SK-N-SH (cell line): ENCODE measurements at regions not wholly inside any gene's neighbourhood (a gene's known extent, or its start where the extent isn't known, plus 50 kb on each side); places are given as distances from the start of the nearest gene placed in this dataset.

ENCODE experiments used
- CTCF ChIA-PET: fragments of 300-600, 350-600 bp; formaldehyde crosslinking; extraction: SDS; loops from one replicate; lab custom pipeline; 2021; lab: Yijun Ruan, JAX
- POLR2A ChIA-PET: fragments of 350-600 bp; sonication (Branson Sonifier 250); formaldehyde crosslinking; extraction: SDS; loops from one replicate; lab custom pipeline; 2020; ENCODE audit warnings: antibody characterized with exemption, inconsistent platforms; lab: Yijun Ruan, JAX
- DNase-seq: peaks from one replicate; pipeline ENCODE4 v3.0.0; 2012
- H2AFZ ChIP-seq: fragments of 200-600 bp; sonication (generic); 2 replicates; pipeline ENCODE4 v1.8.1; 2016; ENCODE audit warnings: antibody characterized with exemption, mild to moderate bottlenecking, low read depth
- H3F3A ChIP-seq: fragments of 200-600 bp; sonication (generic); replicated peaks from 2 replicates; pipeline ENCODE3; 2016; ENCODE audit warnings: antibody characterized with exemption, mild to moderate bottlenecking; ENCODE audit not compliant: insufficient read depth
- H3K27ac ChIP-seq, 2 experiments: fragments of 200-500 bp in 1 of 2; fragments of 200-600 bp in 1 of 2; sonication (Bioruptor generic) in 1 of 2; sonication (generic), shearing (Covaris generic) in 1 of 2; 2 replicates each; pipeline versions ENCODE4 v1.5.1 to v1.6.1; 2014 to 2016; ENCODE audit warnings: low read depth in 2 of 2, inconsistent platforms in 1 of 2, low read length in 1 of 2, mild to moderate bottlenecking in 1 of 2, mixed read lengths in 1 of 2
- H3K27me3 ChIP-seq: fragments of 200-600 bp; sonication (generic), shearing (Covaris generic); 2 replicates; pipeline ENCODE4 v1.6.1; 2016; ENCODE audit warnings: mixed run types; ENCODE audit not compliant: insufficient read depth
- H3K36me3 ChIP-seq, 2 experiments: fragments of 200-500 bp in 1 of 2; fragments of 200-600 bp in 1 of 2; sonication (Bioruptor generic) in 1 of 2; sonication (generic) in 1 of 2; replicated peaks in 1 of 2; 2 replicates each; pipeline versions ENCODE3 to v1.5.1; 2014 to 2016; ENCODE audit warnings: low read length in 1 of 2, mild to moderate bottlenecking in 1 of 2; ENCODE audit not compliant: insufficient read depth in 2 of 2, control insufficient read depth in 1 of 2
- H3K4me1 ChIP-seq, 2 experiments: fragments of 200-500 bp in 1 of 2; fragments of 200-600 bp in 1 of 2; sonication (Bioruptor generic) in 1 of 2; sonication (generic), shearing (Covaris generic) in 1 of 2; 2 replicates each; pipeline versions ENCODE4 v1.5.1 to v1.6.1; 2014 to 2016; ENCODE audit warnings: low read depth in 1 of 2, low read length in 1 of 2, mixed run types in 1 of 2; ENCODE audit not compliant: insufficient read depth in 2 of 2, control insufficient read depth in 1 of 2
- H3K4me2 ChIP-seq: fragments of 200-600 bp; sonication (generic), shearing (Covaris generic); 2 replicates; pipeline ENCODE4 v1.6.1; 2017; ENCODE audit warnings: mixed run types
- H3K4me3 ChIP-seq, 2 experiments: fragments of 200-500 bp in 1 of 2; fragments of 200-600 bp in 1 of 2; sonication (Bioruptor generic) in 1 of 2; sonication (generic), shearing (Covaris generic) in 1 of 2; 2 replicates each; pipeline versions ENCODE4 v1.5.1 to v1.8.1; 2014 to 2016; ENCODE audit warnings: low read depth in 2 of 2, inconsistent platforms in 1 of 2, low read length in 1 of 2, mild to moderate bottlenecking in 1 of 2, mixed read lengths in 1 of 2, moderate library complexity in 1 of 2
- H3K79me2 ChIP-seq: fragments of 200-600 bp; sonication (generic); 2 replicates; pipeline ENCODE4 v1.8.1; 2017; ENCODE audit warnings: mild to moderate bottlenecking; ENCODE audit not compliant: insufficient read depth
- H3K9ac ChIP-seq: fragments of 200-600 bp; sonication (generic); 2 replicates; pipeline ENCODE4 v1.6.1; 2017; ENCODE audit warnings: mixed run types
- H3K9me2 ChIP-seq: fragments of 200-600 bp; sonication (generic); 2 replicates; pipeline ENCODE4 v1.6.1; 2017; ENCODE audit warnings: mixed run types
- H3K9me3 ChIP-seq: fragments of 200-600 bp; sonication (generic); 2 replicates; pipeline ENCODE4 v1.6.1; 2017; ENCODE audit warnings: mixed run types, mild to moderate bottlenecking, moderate library complexity
- H4K20me1 ChIP-seq: fragments of 200-600 bp; sonication (generic); 2 replicates; pipeline ENCODE4 v1.6.1; 2017; ENCODE audit warnings: mild to moderate bottlenecking, mixed run types; ENCODE audit not compliant: insufficient read depth
- CTCF ChIP-seq: fragments of 200-600 bp; sonication (generic); IDR thresholded peaks from 2 replicates; pipeline ENCODE4 v1.6.1; 2017; ENCODE audit warnings: antibody characterized with exemption, mild to moderate bottlenecking, moderate library complexity
- ELF1 ChIP-seq: IDR thresholded peaks from 2 replicates; pipeline ENCODE4 v1.4.0; 2012
- EP300 ChIP-seq, 2 experiments: IDR thresholded peaks; 2 replicates each; pipeline versions ENCODE4 v1.4.0 to v1.6.1; 2012; ENCODE audit warnings: borderline replicate concordance in 1 of 2, low read depth in 1 of 2, low read length in 1 of 2
- EZH2phosphoT487 ChIP-seq: fragments of 200-600 bp; sonication (generic); IDR thresholded peaks from 2 replicates; pipeline ENCODE4 v1.6.1; 2017; ENCODE audit warnings: low read depth, mixed run types, mild to moderate bottlenecking, antibody characterized with exemption, moderate library complexity, borderline replicate concordance
- FOSL2 ChIP-seq: IDR thresholded peaks from 2 replicates; pipeline ENCODE4 v1.4.0; 2012; ENCODE audit warnings: low read depth, mild to moderate bottlenecking, moderate library complexity, borderline replicate concordance
- FOXJ3 ChIP-seq: sonication (generic); formaldehyde crosslinking; IDR thresholded peaks from 2 replicates; pipeline ENCODE4 v1.5.1; 2020; ENCODE audit warnings: mild to moderate bottlenecking, missing genetic modification reagents
- IRF3 ChIP-seq: fragments of 150-350 bp; IDR thresholded peaks from 2 replicates; pipeline ENCODE4 v1.6.1; 2016; ENCODE audit warnings: mild to moderate bottlenecking, low read depth, low read length
- MAX ChIP-seq: IDR thresholded peaks from 2 replicates; pipeline ENCODE4 v1.4.0; 2012; ENCODE audit warnings: low read depth
- MXI1 ChIP-seq: IDR thresholded peaks from 2 replicates; pipeline ENCODE4 v1.6.1; 2012; ENCODE audit warnings: mild to moderate bottlenecking, low read depth, low read length, improper control_type of control experiment
- PBX3 ChIP-seq: IDR thresholded peaks from 2 replicates; pipeline ENCODE4; 2012
- POLR2AphosphoS5 ChIP-seq: IDR thresholded peaks from 2 replicates; pipeline ENCODE4 v1.6.1; 2012; ENCODE audit warnings: low read depth, low read length
- RCOR1 ChIP-seq: fragments of 150-350 bp; IDR thresholded peaks from 2 replicates; pipeline ENCODE4 v1.6.1; 2017; ENCODE audit warnings: antibody characterized with exemption, low read length
- REST ChIP-seq: IDR thresholded peaks from 2 replicates; pipeline ENCODE4 v1.6.1; 2012; ENCODE audit warnings: mild to moderate bottlenecking, low read depth, low read length, moderate library complexity
- SIN3A ChIP-seq: IDR thresholded peaks from 2 replicates; pipeline ENCODE4 v1.6.1; 2012; ENCODE audit warnings: low read depth, mild to moderate bottlenecking, low read length, moderate library complexity, borderline replicate concordance
- TCF12 ChIP-seq: IDR thresholded peaks from 2 replicates; pipeline ENCODE4 v1.4.0; 2012
- USF1 ChIP-seq: IDR thresholded peaks from 2 replicates; pipeline ENCODE4 v1.4.0; 2012; ENCODE audit warnings: low read depth, borderline replicate concordance
- USF2 ChIP-seq: fragments of 150-350 bp; IDR thresholded peaks from 2 replicates; pipeline ENCODE4 v1.6.1; 2017; ENCODE audit warnings: antibody characterized with exemption, low read length, low read depth, borderline replicate concordance
- YY1 ChIP-seq: IDR thresholded peaks from 2 replicates; pipeline ENCODE4 v1.4.0; 2012; ENCODE audit warnings: low read depth, mild to moderate bottlenecking
- ZBTB33 ChIP-seq: IDR thresholded peaks from 2 replicates; pipeline ENCODE4 v1.4.0; 2012; ENCODE audit warnings: low read depth, borderline replicate concordance
- WGBS: methylation state at CpG from one replicate; pipeline ENCODE4 v1.1.6; 2017; ENCODE audit warnings: low lambda C conversion rate; 5-methylcytosine and 5-hydroxymethylcytosine counted together

GRCh38 chr14:73795974-73796373, 55.7 kb upstream of the PTGR2 start (continued):
- TF ChIP-seq ZBTB33: no peak

GRCh38 chr14:73795466-73795865, 56.2 kb upstream of the PTGR2 start:
- Histone ChIP-seq H3K27ac (no peak overlapping the region), H3K36me3 (no peaks in the 10 kb centered on the region), H3F3A (no peaks in the 10 kb centered on the region), H3K9me2 (no peaks in the 10 kb centered on the region), H3K79me2 (no peaks in the 10 kb centered on the region), H2AFZ (no peak overlapping the region), H3K27me3 (no peaks in the 10 kb centered on the region), H3K4me1 (peaks cover 0 to 3% of the 10 kb centered on the region in 2 experiments; a peak in 1 of 4 replicates), H3K9me3 (no peaks in the 10 kb centered on the region), H3K4me3 (no peak overlapping the region), H3K9ac (no peak overlapping the region), H3K4me2 (no peak overlapping the region), H4K20me1 (no peaks in the 10 kb centered on the region)
- TF ChIP-seq USF2 (no peak), EZH2phosphoT487 (no peak), FOXJ3 (CRISPR knock-in tag) (no peak), MXI1 (no peak), EP300 (IDR thresholded peaks at IDR 0.05; ENCODE audit: borderline replicate concordance in 1 of 2, low read depth in 1 of 2, low read length in 1 of 2) (no peak), FOSL2 (no peak), YY1 (no peak), PBX3 (no peak), ELF1 (no peak), USF1 (no peak), POLR2AphosphoS5 (no peak), CTCF (no peak), REST (no peak), SIN3A (no peak), TCF12 (no peak), IRF3 (no peak), RCOR1 (no peak), MAX (no peak)
- 100% methylated on average over 3 of the region's 3 CpGs for WGBS
- DNase-seq: no peak
- CTCF ChIA-PET: interaction anchor here (1.0 kb wide), 1 partner anchor 30 kb away, joined by 3 read pairs; no protein-coding TSS in a partner anchor
- POLR2A ChIA-PET: interaction anchor here (1.3 kb wide), 1 partner anchor 10 kb away, joined by 3 read pairs; no protein-coding TSS in a partner anchor
